ENCODE measurements at regions not wholly inside any gene's neighbourhood (a gene's known extent, or its start where the extent isn't known, plus 50 kb on each side); places are given as distances from the start of the nearest gene placed in this dataset.

GRCh38 chr2:8072907-8073306 is 608.9 kb upstream of the ID2 start:
- no peak for DNase-seq

GRCh38 chr2:8073916-8074315 is 607.9 kb upstream of the ID2 start:
- DNase-seq: no peak

GRCh38 chr2:8076448-8077342 is 605.2 kb upstream of the ID2 start:
- DNase-seq: peak in 1 of 5 donors; percentile 29

DNA sequence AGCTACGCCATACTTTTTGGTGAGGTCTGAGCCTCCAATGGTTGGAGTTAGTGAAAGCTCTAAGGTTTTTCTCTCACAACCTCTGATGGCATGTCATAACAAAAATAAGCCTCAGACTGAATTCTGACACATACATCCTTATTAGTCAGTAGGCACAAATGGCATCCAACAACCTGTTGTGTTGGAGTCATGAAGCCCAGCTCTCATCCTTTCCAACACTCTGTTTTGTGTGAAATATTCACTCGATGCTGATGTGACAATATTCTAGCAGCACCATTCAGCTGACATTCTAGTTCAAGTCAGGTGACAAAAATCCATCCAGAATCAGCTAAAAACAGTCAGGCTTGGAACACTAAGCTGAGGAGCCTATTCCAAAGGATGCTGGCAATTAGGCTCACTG is 603.2 kb upstream of the ID2 start:
- no peak for DNase-seq

DNA sequence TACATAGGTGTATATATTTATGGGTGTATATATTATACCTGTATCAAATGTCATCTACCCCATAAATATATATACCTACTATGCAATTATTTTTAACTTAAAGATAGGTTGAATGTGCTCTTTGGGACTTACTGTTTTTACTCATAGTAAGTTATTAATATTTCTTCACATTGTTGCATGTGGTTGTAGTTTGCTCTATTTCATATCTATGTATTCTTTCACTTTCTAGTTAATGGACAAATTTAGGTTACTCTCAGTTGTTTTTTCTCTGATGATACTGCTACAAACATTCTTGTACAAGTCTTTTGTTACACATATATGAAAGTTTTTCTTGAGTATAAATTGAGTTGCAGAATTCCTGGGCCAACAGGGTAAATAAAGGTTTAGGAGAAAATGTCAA is 601.8 kb upstream of the ID2 start:
- no peak for DNase-seq

DNA sequence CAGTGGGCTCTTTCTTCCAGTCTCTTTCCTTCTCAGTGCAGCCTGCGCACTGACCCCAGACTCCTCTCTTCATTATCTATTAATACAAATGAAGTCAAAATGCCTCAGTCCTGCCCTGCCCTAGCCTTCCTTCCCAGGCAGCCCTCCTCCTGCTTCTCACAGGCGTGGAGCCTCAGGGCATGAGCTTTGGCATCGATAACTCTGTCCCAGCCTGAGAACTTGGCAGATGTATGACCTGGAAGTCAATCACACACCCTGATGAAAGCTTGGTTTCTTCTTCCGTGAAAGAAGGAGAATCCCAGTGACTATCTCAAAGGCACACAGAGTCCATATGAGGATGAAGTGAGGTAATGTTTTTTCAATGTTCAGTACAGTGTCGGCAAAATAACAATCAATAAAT is 600.7 kb upstream of the ID2 start:
- no peak for DNase-seq

- no peak for DNase-seq
Observed at GRCh38 chr2:8082840-8083239, 599.0 kb upstream of the ID2 start.

- DNase-seq: no peak
Observed at GRCh38 chr2:8086357-8086756, 595.5 kb upstream of the ID2 start.

- DNase-seq: no peak
Observed at GRCh38 chr2:8086796-8087479, 594.9 kb upstream of the ID2 start.

- DNase-seq: no peak
Observed at GRCh38 chr2:8087480-8087840, 594.4 kb upstream of the ID2 start.

DNA sequence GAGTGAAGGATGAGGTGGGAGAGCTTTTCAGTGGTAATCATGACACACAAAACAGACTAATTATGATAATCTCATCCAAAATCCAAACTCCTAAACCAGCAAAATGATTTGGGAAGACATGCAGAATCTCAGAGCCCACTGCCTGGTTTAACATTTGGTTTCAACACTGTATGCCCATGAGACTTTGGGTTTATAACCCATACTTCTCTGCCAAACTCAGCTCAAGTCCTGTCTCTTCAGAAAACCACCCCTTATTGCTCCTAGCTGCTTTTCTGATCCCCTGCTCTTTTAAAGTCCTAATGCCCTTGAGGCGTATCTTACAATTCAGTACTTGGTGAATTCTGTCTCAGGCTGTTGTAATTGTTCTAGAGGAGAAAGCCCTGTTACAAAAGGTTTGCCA is 593.0 kb upstream of the ID2 start:
- DNase-seq: no peak

DNA sequence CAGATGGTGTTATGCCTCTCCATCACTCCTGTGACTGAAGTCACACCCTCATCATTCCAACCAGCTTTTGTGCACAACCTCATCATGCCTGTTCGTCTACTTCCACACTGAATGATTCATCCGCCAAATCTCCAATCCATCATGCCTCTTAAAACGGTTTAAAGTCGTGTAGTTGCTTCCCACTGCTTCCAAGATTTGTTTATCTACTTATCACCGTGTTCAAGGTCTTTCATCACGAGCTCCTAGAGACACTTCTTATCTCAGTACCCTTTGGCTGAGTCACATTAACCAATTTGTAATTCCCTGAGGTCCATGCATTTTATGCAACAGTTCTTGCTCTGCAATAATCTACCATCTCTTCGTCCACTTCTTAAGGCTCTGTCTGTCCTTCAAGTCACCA is 592.3 kb upstream of the ID2 start:
- no peak for DNase-seq

GRCh38 chr2:8090748-8091700 is 590.8 kb upstream of the ID2 start:
- peak in 1 of 5 donors; percentile 61 for DNase-seq

DNA sequence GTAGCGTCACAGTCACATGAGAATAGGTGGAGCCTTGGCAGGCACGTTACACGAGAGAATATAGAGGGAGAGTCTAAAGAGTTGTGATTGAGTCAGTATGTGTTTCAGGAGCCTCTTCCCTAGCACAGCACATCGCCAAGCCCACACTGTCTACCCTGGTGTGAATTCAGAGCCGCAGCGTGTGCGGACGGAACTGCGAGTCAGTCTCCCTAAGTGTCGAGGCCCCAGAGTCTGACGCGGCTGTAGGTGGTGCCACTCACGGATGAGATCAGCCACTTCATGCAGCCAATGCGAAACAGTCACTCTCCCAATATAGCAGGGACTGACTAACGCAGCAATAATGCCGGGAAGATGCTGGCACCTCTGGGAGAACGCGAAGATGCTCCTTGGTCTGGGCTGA is 587.3 kb upstream of the ID2 start:
- no peak for DNase-seq

- DNase-seq: no peak
Observed at GRCh38 chr2:8095978-8096377, 585.9 kb upstream of the ID2 start.

GRCh38 chr2:8096484-8096883 is 585.4 kb upstream of the ID2 start:
- DNase-seq: no peak

DNA sequence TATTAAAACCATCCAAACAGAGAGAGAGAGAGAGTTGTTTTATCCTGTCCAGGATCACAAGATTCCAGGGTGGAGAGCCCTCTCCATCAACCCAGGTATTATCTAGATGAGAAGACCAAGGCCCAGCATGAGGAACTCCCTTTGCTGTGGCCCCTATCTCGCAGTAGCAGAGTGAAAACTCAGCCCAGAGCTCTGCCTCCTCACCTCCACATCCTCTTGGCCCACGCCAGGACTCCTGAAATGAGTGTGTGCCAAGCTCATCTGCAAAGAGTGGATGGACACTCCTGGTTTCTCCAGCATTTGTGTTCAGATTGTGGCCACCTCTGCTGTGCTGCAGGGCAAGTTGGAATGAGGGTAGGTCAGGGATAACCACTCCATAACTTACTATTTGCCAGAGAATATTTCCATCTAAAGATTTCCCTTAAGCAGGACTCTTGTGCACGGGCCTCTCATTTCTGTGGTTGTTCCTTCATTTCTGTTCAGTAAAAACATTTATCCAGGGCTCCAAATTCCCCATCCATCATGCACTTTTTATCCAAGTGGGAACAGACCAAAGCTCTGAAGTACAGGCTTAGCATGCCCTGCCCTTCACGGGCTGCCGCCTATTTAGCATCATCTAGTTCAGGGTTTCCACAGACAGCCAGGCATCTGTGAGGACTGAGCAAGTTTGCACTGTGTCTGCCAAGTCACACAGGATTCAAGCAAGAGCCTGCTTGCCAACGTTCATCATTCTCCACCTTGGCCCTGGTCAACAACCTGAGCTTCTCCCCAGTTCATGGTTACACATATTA is 583.2 kb upstream of the ID2 start:
- DNase-seq: no peak

DNA sequence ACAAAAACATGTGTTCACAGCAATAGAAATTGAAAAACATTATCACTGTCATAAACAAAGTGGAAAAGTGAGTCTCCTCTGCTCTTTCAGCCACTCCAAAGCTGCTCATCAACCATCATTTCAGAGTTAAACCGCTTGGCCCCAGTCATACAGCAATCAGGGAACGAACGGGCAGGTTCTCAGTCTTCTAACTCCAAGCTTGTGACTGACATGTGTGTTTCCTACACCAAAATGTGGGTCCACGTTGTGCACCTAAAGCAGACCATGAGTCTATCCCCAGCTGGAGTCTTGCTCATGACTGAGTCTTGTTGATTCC is 582.6 kb upstream of the ID2 start:
- no peak for DNase-seq

- no peak for DNase-seq
Observed at GRCh38 chr2:8101614-8102277, 580.1 kb upstream of the ID2 start.

- no peak for DNase-seq
Observed at GRCh38 chr2:8102470-8102869, 579.4 kb upstream of the ID2 start.

DNA sequence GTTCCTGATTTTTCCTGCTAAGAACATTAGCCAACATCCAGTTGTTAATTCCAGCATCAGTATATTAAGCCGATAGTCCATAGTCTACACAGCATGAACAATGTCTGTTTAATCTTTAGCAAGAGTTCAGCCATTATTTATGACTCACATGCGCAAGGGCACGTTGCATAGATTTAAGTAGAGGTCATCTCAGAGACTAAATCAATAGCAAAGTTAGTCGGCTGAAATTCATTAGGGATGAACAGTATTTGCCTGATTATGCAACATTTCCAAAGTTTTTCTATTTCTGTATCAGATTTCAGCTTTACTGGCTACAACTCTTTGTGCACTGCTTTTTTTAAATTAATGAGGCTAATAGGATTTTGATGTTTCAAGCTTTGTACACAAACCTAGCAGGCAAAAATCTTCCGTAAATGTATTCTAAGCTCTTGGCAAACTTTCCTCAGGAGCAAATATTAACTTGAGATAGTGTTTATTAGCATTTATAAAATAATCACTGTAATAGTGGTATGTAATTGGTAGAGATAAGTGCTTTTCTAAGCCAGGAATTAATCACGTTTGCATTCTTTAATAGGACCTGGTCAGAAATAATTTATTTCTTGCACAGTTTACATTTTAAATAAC is 578.7 kb upstream of the ID2 start:
- no peak for DNase-seq

GRCh38 chr2:8107150-8107549 is 574.7 kb upstream of the ID2 start:
- no peak for DNase-seq
